ENCODE measurements at regions not wholly inside any gene's neighbourhood (a gene's known extent, or its start where the extent isn't known, plus 50 kb on each side); places are given as distances from the start of the nearest gene placed in this dataset.

- Histone ChIP-seq H3K27me3 (no peaks in the 10 kb centered on the region), H3K9me3 (no peaks in the 10 kb centered on the region), H3K36me3 (no peaks in the 10 kb centered on the region), H3K4me3 (no peak overlapping the region), H3K4me1 (no peaks in the 10 kb centered on the region), H3K27ac (no peak overlapping the region)
- WGBS, 2 donors = 80 to 82% methylated on average over 11 of the region's 11 CpGs
- TF ChIP-seq CTCF (IDR thresholded peaks at IDR 0.05) (no peak), POLR2A (IDR thresholded peaks at IDR 0.05) (no peak)
- intact Hi-C loops (cut with DNase I) = no loop called here
- DNase-seq = no peak
Observed at GRCh38 chr5:14075937-14076336, 67.2 kb upstream of the TRIO start.

- WGBS, 2 donors = 64 to 78% methylated on average over 5 of the region's 5 CpGs
- intact Hi-C loops (cut with DNase I) = no loop called here
- no peak overlapping the region for H3K27ac ChIP-seq
- H3K4me1 ChIP-seq = no peaks in the 10 kb centered on the region
- no peak for TF ChIP-seq CTCF (IDR thresholded peaks at IDR 0.05)
- no peak for TF ChIP-seq POLR2A (IDR thresholded peaks at IDR 0.05)
- H3K4me3 ChIP-seq = no peak overlapping the region
- H3K36me3 ChIP-seq = no peaks in the 10 kb centered on the region
- DNase-seq = no peak
- no peaks in the 10 kb centered on the region for H3K9me3 ChIP-seq
- no peaks in the 10 kb centered on the region for H3K27me3 ChIP-seq
Observed at GRCh38 chr5:14071433-14071832, 71.7 kb upstream of the TRIO start.

- Histone ChIP-seq H3K4me3 (no peak overlapping the region), H3K36me3 (no peaks in the 10 kb centered on the region), H3K4me1 (no peaks in the 10 kb centered on the region), H3K27me3 (no peaks in the 10 kb centered on the region), H3K27ac (no peak overlapping the region), H3K9me3 (no peaks in the 10 kb centered on the region)
- TF ChIP-seq CTCF (IDR thresholded peaks at IDR 0.05) = no peak
- no peak for TF ChIP-seq POLR2A (IDR thresholded peaks at IDR 0.05)
- no peak for DNase-seq
- intact Hi-C loops (cut with DNase I) = no loop called here
- WGBS, 2 donors = 73 to 77% methylated on average over 7 of the region's 7 CpGs
Observed at GRCh38 chr5:14069021-14069420, 74.1 kb upstream of the TRIO start.

GRCh38 chr5:14068136-14068535 lies 75.0 kb upstream of the TRIO start:
- H3K27me3 ChIP-seq = no peaks in the 10 kb centered on the region
- DNase-seq = no peak
- no peak overlapping the region for H3K27ac ChIP-seq
- no peaks in the 10 kb centered on the region for H3K9me3 ChIP-seq
- intact Hi-C loops (cut with DNase I) = no loop called here
- 73 to 81% methylated on average over 4 of the region's 4 CpGs for WGBS, 2 donors
- TF ChIP-seq POLR2A (IDR thresholded peaks at IDR 0.05) (no peak), CTCF (IDR thresholded peaks at IDR 0.05) (no peak)
- no peaks in the 10 kb centered on the region for H3K36me3 ChIP-seq
- H3K4me3 ChIP-seq = no peak overlapping the region
- no peaks in the 10 kb centered on the region for H3K4me1 ChIP-seq

- no peak for DNase-seq
- H3K4me3 ChIP-seq = no peak overlapping the region
- H3K27ac ChIP-seq = no peak overlapping the region
- H3K27me3 ChIP-seq = no peaks in the 10 kb centered on the region
- H3K36me3 ChIP-seq = no peaks in the 10 kb centered on the region
- H3K9me3 ChIP-seq = no peaks in the 10 kb centered on the region
- TF ChIP-seq CTCF (IDR thresholded peaks at IDR 0.05) (no peak), POLR2A (IDR thresholded peaks at IDR 0.05) (no peak)
- intact Hi-C loops (cut with DNase I) = no loop called here
- no peaks in the 10 kb centered on the region for H3K4me1 ChIP-seq
Observed at GRCh38 chr5:14066326-14066725, 76.8 kb upstream of the TRIO start.

All from esophagus squamous epithelium (tissue), 5 donors.